Prostate gland (tissue), 2 donors: ENCODE measurements at regions not wholly inside any gene's neighbourhood (a gene's known extent, or its start where the extent isn't known, plus 50 kb on each side); places are given as distances from the start of the nearest gene placed in this dataset.

Experiments
- POLR2A ChIP-seq: fragments of 450-650 bp; IDR thresholded peaks from one replicate; pipeline ENCODE4 v1.6.1; 2016; ENCODE audit warnings: antibody characterized with exemption, mild to moderate bottlenecking
- POLR2AphosphoS5 ChIP-seq: sonication (generic); formaldehyde crosslinking; IDR thresholded peaks from one replicate; pipeline ENCODE4 v1.6.1; 2017; ENCODE audit warnings: antibody characterized with exemption
- TF ChIP-seq, protein P1 (sequence below), 4 experiments: fragments of 200-600 bp in 2 of 4; fragments of 450-650 bp in 2 of 4; sonication (generic) in 2 of 4; IDR thresholded peaks; 1 replicate in 3 of 4; 2 replicates in 1 of 4; pipeline ENCODE4 v1.5.1; 2016 to 2019; ENCODE audit warnings: antibody characterized with exemption in 4 of 4, mild to moderate bottlenecking in 2 of 4, moderate library complexity in 2 of 4

DNA sequence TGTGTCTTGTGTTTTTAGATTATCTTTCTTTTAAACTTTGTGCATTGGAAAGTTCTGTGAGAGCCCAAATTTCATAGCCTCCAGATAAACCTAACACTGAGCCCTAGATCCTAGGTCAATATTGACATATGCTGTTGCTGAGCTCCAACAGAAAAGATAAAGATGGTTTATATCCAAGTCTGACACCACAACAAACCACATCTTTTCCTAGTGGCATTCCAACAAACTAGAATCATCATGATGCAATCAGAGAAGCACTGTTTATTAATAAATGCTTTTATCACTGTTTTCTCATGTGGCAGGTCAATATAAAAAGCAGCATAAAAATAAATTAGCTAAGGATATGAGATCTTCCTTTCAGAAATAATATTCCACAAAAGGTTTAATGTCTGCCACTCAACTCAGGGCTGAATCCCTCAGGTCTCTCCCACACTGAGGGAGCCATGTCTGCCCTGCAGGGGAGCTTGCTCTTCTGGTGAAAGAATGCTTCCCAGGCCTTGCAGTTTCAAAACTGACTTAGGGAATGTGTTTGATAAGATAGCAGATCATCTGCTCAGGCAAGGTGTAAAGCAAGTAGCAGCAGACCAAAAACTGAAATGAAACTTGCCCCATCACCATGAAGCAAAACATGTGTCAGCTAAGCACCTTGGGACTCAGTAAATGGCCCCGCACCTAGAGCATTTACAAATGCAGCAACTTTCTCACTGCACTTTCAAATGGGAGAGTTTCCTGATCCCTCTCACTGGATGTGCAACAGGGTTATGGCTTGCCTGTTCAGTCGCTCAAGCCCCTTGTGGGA is 493.0 kb downstream of the AGTPBP1 start:
- TF ChIP-seq, protein P1, sequence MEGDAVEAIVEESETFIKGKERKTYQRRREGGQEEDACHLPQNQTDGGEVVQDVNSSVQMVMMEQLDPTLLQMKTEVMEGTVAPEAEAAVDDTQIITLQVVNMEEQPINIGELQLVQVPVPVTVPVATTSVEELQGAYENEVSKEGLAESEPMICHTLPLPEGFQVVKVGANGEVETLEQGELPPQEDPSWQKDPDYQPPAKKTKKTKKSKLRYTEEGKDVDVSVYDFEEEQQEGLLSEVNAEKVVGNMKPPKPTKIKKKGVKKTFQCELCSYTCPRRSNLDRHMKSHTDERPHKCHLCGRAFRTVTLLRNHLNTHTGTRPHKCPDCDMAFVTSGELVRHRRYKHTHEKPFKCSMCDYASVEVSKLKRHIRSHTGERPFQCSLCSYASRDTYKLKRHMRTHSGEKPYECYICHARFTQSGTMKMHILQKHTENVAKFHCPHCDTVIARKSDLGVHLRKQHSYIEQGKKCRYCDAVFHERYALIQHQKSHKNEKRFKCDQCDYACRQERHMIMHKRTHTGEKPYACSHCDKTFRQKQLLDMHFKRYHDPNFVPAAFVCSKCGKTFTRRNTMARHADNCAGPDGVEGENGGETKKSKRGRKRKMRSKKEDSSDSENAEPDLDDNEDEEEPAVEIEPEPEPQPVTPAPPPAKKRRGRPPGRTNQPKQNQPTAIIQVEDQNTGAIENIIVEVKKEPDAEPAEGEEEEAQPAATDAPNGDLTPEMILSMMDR (IDR thresholded peaks at IDR 0.05): no peak
- TF ChIP-seq POLR2A (no peak), POLR2AphosphoS5 (no peak)
